ENCODE measurements at regions not wholly inside any gene's neighbourhood (a gene's known extent, or its start where the extent isn't known, plus 50 kb on each side); places are given as distances from the start of the nearest gene placed in this dataset.
"Not testable (repeated sequence)": the region's sequence is repeated elsewhere in the genome, so short reads cannot be mapped to it uniquely, and the experiment has no call there.

DNA sequence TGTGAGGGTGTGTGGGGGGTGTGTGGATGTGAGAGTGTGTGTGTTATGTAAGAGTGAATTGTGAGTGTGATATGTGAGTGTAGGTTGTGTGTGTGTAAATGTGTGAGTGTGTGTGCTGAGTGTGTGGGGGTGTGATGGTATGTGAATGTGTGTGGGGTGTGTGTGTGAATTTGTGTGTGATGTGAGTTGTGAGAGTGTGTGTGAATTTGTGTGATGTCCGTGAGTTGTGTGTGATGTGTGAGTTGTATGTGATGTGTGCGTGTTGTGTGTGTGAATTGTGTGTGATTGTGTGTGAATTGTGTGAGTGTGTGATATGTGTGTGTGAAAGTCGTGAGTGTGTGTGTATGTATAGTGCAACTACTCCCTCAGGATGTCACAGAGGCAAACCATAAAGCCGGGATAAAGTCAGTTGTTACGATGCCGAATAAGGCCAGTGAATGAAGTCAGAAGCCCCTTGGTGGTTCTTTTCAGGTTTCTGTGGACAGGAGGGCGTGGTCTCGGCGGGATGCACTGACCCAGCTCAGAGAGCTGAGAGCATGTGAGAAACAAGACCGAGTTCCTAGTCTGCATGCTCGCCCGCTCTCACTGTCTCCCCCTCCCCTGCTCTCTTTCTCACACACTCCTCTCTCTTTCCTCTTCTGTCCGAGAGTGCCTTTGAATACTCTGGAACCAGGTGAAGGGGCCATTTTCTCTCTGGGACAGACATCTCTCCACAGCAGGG, 71.8 kb upstream of the MAX start:
- Histone ChIP-seq H3K9me3 (no peaks in the 10 kb centered on the region), H3K27ac (no peak overlapping the region), H3K36me3 (ENCODE audit: insufficient read depth in 1 of 2, low read depth in 1 of 2) (no peaks in the 10 kb centered on the region), H3K4me1 (no peaks in the 10 kb centered on the region), H3K27me3 (ENCODE audit: insufficient read depth in 3 of 3, low read length in 2 of 3) (peaks cover 0 to 20% (median 3%) of the 10 kb centered on the region in 3 donors), H3K4me3 (no peak overlapping the region)
- DNase-seq (no peak), ATAC-seq (no peak)
- WGBS, 3 donors: 28 to 35% (median 31%) methylated on average over 13 of the region's 13 CpGs
- no peak for TF ChIP-seq CTCF (IDR thresholded peaks at IDR 0.05)
- intact Hi-C loops (cut with DNase I): no loop called here

GRCh38 chr14:65174783-65175182, 72.5 kb upstream of the MAX start:
- ATAC-seq (no peak), DNase-seq (no peak)
- H3K27me3 ChIP-seq (ENCODE audit: insufficient read depth in 3 of 3, low read length in 2 of 3): peaks cover 0 to 20% (median 3%) of the 10 kb centered on the region in 3 donors
- H3K36me3 ChIP-seq (ENCODE audit: insufficient read depth in 1 of 2, low read depth in 1 of 2): no peaks in the 10 kb centered on the region
- no peak overlapping the region for H3K27ac ChIP-seq
- H3K4me1 ChIP-seq: peaks cover 3% of the 10 kb centered on the region
- H3K9me3 ChIP-seq: no peaks in the 10 kb centered on the region
- TF ChIP-seq CTCF (IDR thresholded peaks at IDR 0.05): no peak
- 64 to 76% (median 67%) methylated on average over 3 of the region's 3 CpGs for WGBS, 3 donors
- no peak overlapping the region for H3K4me3 ChIP-seq
- intact Hi-C loops (cut with DNase I): no loop called here

- DNase-seq (no peak), ATAC-seq (no peak)
- Histone ChIP-seq H3K4me3 (no peak overlapping the region), H3K27ac (no peak overlapping the region), H3K4me1 (peaks cover 13% of the 10 kb centered on the region), H3K9me3 (peaks cover 10% of the 10 kb centered on the region), H3K27me3 (ENCODE audit: insufficient read depth in 3 of 3, low read length in 2 of 3) (peaks cover 0 to 3% (median under 1%) of the 10 kb centered on the region in 3 donors), H3K36me3 (ENCODE audit: insufficient read depth in 1 of 2, low read depth in 1 of 2) (no peaks in the 10 kb centered on the region)
- TF ChIP-seq CTCF (IDR thresholded peaks at IDR 0.05): no peak
- intact Hi-C loops (cut with DNase I): no loop called here
- WGBS, 3 donors: 80 to 88% (median 83%) methylated on average over 4 of the region's 4 CpGs
Measured at GRCh38 chr14:65177551-65177950, 75.2 kb upstream of the MAX start.

GRCh38 chr14:65179231-65179630, 76.9 kb upstream of the MAX start:
- Histone ChIP-seq H3K4me1 (peaks cover 13% of the 10 kb centered on the region), H3K9me3 (peaks cover 10% of the 10 kb centered on the region)
- H3K4me3 ChIP-seq; DNase-seq; intact Hi-C loops (cut with DNase I); H3K27ac ChIP-seq; ATAC-seq; H3K36me3 ChIP-seq (ENCODE audit: insufficient read depth in 1 of 2, low read depth in 1 of 2); H3K27me3 ChIP-seq (ENCODE audit: insufficient read depth in 3 of 3, low read length in 2 of 3): not testable (repeated sequence)
- WGBS, 3 donors: 83 to 88% (median 84%) methylated on average over 4 of the region's 4 CpGs

GRCh38 chr14:65179918-65180724, 77.8 kb upstream of the MAX start:
- Histone ChIP-seq H3K36me3 (ENCODE audit: insufficient read depth in 1 of 2, low read depth in 1 of 2) (no peaks in the 10 kb centered on the region), H3K4me3 (no peak overlapping the region), H3K4me1 (peaks cover 13% of the 10 kb centered on the region), H3K27ac (peak overlapping the region; percentile 33), H3K9me3 (peaks cover 10% of the 10 kb centered on the region), H3K27me3 (ENCODE audit: insufficient read depth in 3 of 3, low read length in 2 of 3) (no peaks in the 10 kb centered on the region)
- intact Hi-C loops (cut with DNase I): no loop called here
- peak; percentile 84 to 97 (median 92) for ATAC-seq
- peak; percentile 61 to 65 for DNase-seq
- 14 to 22% (median 16%) methylated on average over 8 of the region's 8 CpGs for WGBS, 3 donors
- no peak for TF ChIP-seq CTCF (IDR thresholded peaks at IDR 0.05)

All from psoas muscle (tissue), 7 donors.